HepG2 (cell line): ENCODE measurements at regions not wholly inside any gene's neighbourhood (a gene's known extent, or its start where the extent isn't known, plus 50 kb on each side); places are given as distances from the start of the nearest gene placed in this dataset.

Source experiments
- EHMT2 ChIP-seq: fragments of 200-600 bp; sonication (generic); IDR thresholded peaks from 2 replicates; pipeline ENCODE4 v1.7.0; 2017; ENCODE audit warnings: antibody characterized with exemption, low read depth, low read length, borderline replicate concordance
- HNRNPLL ChIP-seq: fragments of 200-400 bp; formaldehyde crosslinking; IDR thresholded peaks from 2 replicates; pipeline ENCODE4 v1.6.1; 2017; ENCODE audit warnings: mild to moderate bottlenecking, low read depth, low read length; ENCODE audit not compliant: poor library complexity, severe bottlenecking
- KLF13 ChIP-seq: sonication (generic); formaldehyde crosslinking; IDR thresholded peaks from 2 replicates; pipeline ENCODE4 v1.4.0; 2020; ENCODE audit warnings: mild to moderate bottlenecking, missing genetic modification reagents
- MZF1 ChIP-seq: sonication (generic); formaldehyde crosslinking; IDR thresholded peaks from 2 replicates; pipeline ENCODE4 v1.8.1; 2023; ENCODE audit warnings: mild to moderate bottlenecking, missing genetic modification reagents, borderline replicate concordance
- RNF219 ChIP-seq: sonication (generic); formaldehyde crosslinking; IDR thresholded peaks from 2 replicates; pipeline ENCODE4 v1.5.0; 2020; ENCODE audit warnings: mild to moderate bottlenecking, missing genetic modification reagents
- SNRNP70 ChIP-seq: fragments of 200-400 bp; formaldehyde crosslinking; IDR thresholded peaks from 2 replicates; pipeline ENCODE4 v1.6.1; 2017; ENCODE audit warnings: mild to moderate bottlenecking, low read depth, low read length, moderate library complexity
- TBL1XR1 ChIP-seq: fragments of 150-350 bp; IDR thresholded peaks from 2 replicates; pipeline ENCODE4 v1.6.1; 2014; ENCODE audit warnings: borderline replicate concordance, low read length; ENCODE audit not compliant: partially characterized antibody
- ZFP36L1 ChIP-seq: sonication (generic); formaldehyde crosslinking; IDR thresholded peaks from 2 replicates; pipeline ENCODE4 v1.8.0; 2022; ENCODE audit warnings: mild to moderate bottlenecking, missing genetic modification reagents, moderate library complexity
- ZFYVE20 ChIP-seq: sonication (generic); formaldehyde crosslinking; IDR thresholded peaks from 2 replicates; pipeline ENCODE4 v1.8.0; 2023; ENCODE audit warnings: low read depth, mild to moderate bottlenecking, moderate library complexity, missing genetic modification reagents, borderline replicate concordance
- ZHX1 ChIP-seq: sonication (generic); formaldehyde crosslinking; IDR thresholded peaks from 2 replicates; pipeline ENCODE4 v1.8.1; 2022; ENCODE audit warnings: low read depth, mild to moderate bottlenecking, missing genetic modification reagents
- ZMYM3 ChIP-seq: sonication (generic); formaldehyde crosslinking; IDR thresholded peaks from 2 replicates; pipeline ENCODE4 v1.5.1; 2020; ENCODE audit warnings: mild to moderate bottlenecking, missing genetic modification reagents
- ZNF121 ChIP-seq: sonication (generic); formaldehyde crosslinking; IDR thresholded peaks from 2 replicates; pipeline ENCODE4 v1.5.0; 2020; ENCODE audit warnings: mild to moderate bottlenecking, missing genetic modification reagents
- ZNF207 ChIP-seq: fragments of 450-650 bp; IDR thresholded peaks from 2 replicates; pipeline ENCODE4 v1.6.1; 2016; ENCODE audit warnings: antibody characterized with exemption, borderline replicate concordance
- ZNF225 ChIP-seq: sonication (generic); formaldehyde crosslinking; IDR thresholded peaks from 2 replicates; pipeline ENCODE4 v1.4.0; 2020; ENCODE audit warnings: mild to moderate bottlenecking, missing genetic modification reagents
- ZNF3 ChIP-seq: IDR thresholded peaks from 2 replicates; pipeline ENCODE4 v1.7.0; 2017; ENCODE audit warnings: inconsistent platforms
- ZNF558 ChIP-seq: sonication (generic); formaldehyde crosslinking; IDR thresholded peaks from 2 replicates; pipeline ENCODE4 v1.9.0; 2022; ENCODE audit warnings: mild to moderate bottlenecking, missing genetic modification reagents, borderline replicate concordance
- ZNF660 ChIP-seq: sonication (generic); formaldehyde crosslinking; IDR thresholded peaks from 2 replicates; pipeline ENCODE4 v1.5.1; 2020; ENCODE audit warnings: mild to moderate bottlenecking, low read depth, missing genetic modification reagents, borderline replicate concordance
- ZNF761 ChIP-seq: sonication (generic); formaldehyde crosslinking; conservative IDR thresholded peaks from 2 replicates; pipeline ENCODE4 v1.4.0; 2020; ENCODE audit warnings: mild to moderate bottlenecking, missing genetic modification reagents
- ZSCAN21 ChIP-seq: sonication (generic); formaldehyde crosslinking; IDR thresholded peaks from 2 replicates; pipeline ENCODE4 v1.8.0; 2022; ENCODE audit warnings: mild to moderate bottlenecking, missing genetic modification reagents, moderate library complexity, borderline replicate concordance
- TF ChIP-seq, protein P1 (sequence below): sonication (generic); formaldehyde crosslinking; IDR thresholded peaks from 2 replicates; pipeline ENCODE4 v1.4.0; 2020; ENCODE audit warnings: missing genetic modification reagents
- TF ChIP-seq, protein P2 (sequence below), 2 experiments: IDR thresholded peaks; 2 replicates each; pipeline ENCODE4 v1.6.1; 2011 to 2012; ENCODE audit warnings: low read length in 2 of 2, borderline replicate concordance in 1 of 2, low read depth in 1 of 2, mild to moderate bottlenecking in 1 of 2, moderate library complexity in 1 of 2

DNA sequence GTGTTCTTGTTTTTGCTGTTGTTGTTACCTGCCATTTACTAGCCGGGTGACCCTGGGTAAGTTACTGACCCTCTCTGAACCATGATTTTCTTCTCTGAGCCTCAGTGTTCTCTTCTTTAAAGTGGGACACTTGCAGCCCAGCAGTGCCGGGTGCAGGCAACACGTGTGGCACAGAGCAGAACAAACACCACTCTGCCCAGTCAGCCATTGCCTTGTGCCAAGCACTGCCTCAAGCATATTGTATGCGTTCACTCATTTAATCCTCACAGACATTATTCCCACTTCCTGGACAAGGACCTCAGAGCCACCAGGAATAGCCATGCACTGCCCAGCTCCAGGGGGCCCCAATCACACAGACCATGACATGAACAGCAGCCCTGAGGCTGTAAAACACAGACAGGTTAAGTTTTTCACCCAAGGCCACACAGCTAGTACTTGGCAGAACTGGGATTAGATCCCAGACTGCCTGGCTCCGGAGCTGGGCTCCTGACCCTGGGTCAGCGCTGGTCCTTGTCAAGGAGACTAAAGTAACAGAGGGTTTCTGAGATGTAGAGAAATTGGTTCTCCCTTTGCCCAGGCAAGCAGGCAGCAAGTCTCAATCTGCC, 74.0 kb upstream of the PTPN1 start (continued):
- TF ChIP-seq ZNF207, result no peak
- TF ChIP-seq TBL1XR1, result peak; percentile 17
- no peak for TF ChIP-seq ZNF761 (CRISPR knock-in tag)
- peak; percentile 89 for TF ChIP-seq ZMYM3 (CRISPR knock-in tag)
- no peak for TF ChIP-seq EHMT2
- TF ChIP-seq ZFP36L1 (CRISPR knock-in tag), result no peak
- TF ChIP-seq MZF1, result no peak
- no peak for TF ChIP-seq ZNF121
- TF ChIP-seq ZFYVE20, result no peak
- TF ChIP-seq, protein P1, sequence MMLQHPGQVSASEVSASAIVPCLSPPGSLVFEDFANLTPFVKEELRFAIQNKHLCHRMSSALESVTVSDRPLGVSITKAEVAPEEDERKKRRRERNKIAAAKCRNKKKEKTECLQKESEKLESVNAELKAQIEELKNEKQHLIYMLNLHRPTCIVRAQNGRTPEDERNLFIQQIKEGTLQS (CRISPR knock-in tag), result no peak
- no peak for TF ChIP-seq ZNF558 (CRISPR knock-in tag)
- no peak for TF ChIP-seq SNRNP70
- no peak for TF ChIP-seq HNRNPLL
- TF ChIP-seq ZNF225, result peak; percentile 34; the same call in 1 of the 2 replicates
- no peak for TF ChIP-seq ZNF660 (CRISPR knock-in tag)
- TF ChIP-seq ZNF3 (CRISPR knock-in tag), result no peak
- no peak for TF ChIP-seq ZHX1 (CRISPR knock-in tag)
- TF ChIP-seq, protein P2, sequence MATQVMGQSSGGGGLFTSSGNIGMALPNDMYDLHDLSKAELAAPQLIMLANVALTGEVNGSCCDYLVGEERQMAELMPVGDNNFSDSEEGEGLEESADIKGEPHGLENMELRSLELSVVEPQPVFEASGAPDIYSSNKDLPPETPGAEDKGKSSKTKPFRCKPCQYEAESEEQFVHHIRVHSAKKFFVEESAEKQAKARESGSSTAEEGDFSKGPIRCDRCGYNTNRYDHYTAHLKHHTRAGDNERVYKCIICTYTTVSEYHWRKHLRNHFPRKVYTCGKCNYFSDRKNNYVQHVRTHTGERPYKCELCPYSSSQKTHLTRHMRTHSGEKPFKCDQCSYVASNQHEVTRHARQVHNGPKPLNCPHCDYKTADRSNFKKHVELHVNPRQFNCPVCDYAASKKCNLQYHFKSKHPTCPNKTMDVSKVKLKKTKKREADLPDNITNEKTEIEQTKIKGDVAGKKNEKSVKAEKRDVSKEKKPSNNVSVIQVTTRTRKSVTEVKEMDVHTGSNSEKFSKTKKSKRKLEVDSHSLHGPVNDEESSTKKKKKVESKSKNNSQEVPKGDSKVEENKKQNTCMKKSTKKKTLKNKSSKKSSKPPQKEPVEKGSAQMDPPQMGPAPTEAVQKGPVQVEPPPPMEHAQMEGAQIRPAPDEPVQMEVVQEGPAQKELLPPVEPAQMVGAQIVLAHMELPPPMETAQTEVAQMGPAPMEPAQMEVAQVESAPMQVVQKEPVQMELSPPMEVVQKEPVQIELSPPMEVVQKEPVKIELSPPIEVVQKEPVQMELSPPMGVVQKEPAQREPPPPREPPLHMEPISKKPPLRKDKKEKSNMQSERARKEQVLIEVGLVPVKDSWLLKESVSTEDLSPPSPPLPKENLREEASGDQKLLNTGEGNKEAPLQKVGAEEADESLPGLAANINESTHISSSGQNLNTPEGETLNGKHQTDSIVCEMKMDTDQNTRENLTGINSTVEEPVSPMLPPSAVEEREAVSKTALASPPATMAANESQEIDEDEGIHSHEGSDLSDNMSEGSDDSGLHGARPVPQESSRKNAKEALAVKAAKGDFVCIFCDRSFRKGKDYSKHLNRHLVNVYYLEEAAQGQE (IDR thresholded peaks at IDR 0.05; ENCODE audit: borderline replicate concordance in 1 of 2, low read depth in 1 of 2, low read length in 2 of 2), result no peak
- TF ChIP-seq KLF13 (CRISPR knock-in tag), result no peak
- 0 out of 2 replicates have a peak, but pooled peaks have one; percentile 20 for TF ChIP-seq ZSCAN21 (CRISPR knock-in tag)
- TF ChIP-seq RNF219 (CRISPR knock-in tag), result no peak
